ENCODE measurements at regions not wholly inside any gene's neighbourhood (a gene's known extent, or its start where the extent isn't known, plus 50 kb on each side); places are given as distances from the start of the nearest gene placed in this dataset.
A peak's percentile ranks its signal among the peaks of the same experiment; 100 is the strongest.

DNA sequence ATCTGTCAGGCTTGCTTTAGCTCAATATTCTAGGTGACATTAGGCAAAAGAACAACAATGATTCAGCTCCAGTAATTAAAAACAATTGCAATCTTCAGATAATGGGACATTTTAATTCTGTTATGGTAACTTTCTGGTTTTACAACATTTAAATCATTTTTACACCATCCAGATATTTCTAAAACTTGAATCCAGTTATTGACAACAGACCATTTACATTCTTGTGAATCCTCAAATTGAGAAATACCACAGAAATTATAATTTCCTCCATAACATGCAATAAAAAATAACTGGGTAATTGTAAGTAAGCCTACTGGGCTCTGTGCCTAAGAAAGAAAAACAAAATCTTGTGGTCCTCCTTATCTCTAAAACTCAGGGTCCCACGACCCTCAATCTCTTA, 195.0 kb upstream of the S100G start:
- no peak for DNase-seq

DNA sequence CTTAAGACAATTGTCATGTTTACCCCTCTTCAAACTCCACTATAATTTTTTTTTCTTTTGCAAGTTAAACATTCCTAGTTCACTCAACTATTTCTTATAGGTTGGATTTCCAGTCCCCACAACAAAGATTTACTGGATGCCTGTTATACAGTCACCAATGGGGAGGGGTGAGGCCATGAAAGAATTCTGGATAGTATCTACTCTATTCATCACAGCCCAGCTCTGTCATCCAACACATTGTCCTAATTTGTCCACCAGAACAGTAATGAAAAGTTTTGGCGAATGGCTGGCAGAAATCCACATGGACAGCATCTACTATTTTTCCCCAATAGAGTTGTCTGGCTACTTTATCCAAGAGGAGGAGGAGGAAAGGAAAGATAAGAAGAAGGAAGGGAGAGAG, 192.7 kb upstream of the S100G start:
- DNase-seq: no peak

DNA sequence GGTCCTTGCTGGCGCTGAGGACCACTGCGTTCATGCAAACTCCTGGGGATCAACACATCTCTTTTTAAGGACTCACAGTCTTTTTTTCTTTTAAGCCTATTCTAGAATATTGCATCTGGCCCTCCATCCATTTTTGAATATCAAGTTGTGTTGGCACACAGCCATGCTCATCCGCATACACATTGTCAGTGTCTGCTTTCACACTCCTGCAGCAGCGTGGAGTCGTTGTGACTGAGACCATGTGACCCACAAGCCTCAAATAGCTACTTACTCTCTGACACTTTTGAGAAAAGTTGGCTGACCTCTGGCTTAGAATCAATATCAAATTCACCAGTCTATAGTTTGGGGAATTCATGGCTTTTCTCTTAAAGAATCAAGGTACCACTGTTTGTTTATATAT, 191.8 kb upstream of the S100G start:
- no peak for DNase-seq

DNA sequence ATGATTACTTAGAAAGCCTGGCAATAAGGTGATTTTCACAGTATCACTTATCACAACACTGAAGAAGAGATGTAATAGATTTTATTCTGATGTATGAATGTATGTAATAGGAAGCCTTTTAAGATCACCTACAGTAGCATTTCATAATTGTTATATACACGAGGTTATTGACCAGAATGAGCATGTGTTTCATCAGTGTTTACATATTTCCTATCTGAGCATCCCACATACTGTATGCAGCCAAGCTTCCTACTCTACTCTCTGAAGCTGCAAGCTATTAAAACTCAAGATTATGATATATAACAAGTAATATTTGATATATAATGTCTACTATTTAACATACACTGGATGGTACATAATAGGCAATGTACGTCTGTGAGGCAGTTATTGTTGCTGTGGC, 190.9 kb upstream of the S100G start:
- no peak for DNase-seq

DNA sequence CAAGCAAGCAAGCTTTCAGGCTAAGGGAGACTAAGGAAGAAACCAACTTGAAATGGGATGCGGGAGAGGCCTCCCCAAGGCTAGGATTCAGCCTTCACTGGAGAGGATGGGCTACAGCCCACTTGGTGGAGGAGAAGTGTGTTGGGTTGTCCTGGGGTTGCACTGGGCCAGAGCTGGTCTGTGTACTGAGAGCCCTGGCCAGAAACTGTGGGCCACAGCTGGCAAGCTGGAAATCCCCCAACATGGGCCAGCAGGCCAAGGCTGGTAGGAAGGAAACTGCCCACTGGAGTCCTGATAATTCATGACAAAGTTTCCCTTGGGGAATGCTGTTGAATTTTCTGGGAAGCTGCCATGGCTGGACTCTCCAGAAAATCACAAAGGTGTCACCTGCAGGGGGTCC, 188.0 kb upstream of the S100G start:
- no peak for DNase-seq

DNA sequence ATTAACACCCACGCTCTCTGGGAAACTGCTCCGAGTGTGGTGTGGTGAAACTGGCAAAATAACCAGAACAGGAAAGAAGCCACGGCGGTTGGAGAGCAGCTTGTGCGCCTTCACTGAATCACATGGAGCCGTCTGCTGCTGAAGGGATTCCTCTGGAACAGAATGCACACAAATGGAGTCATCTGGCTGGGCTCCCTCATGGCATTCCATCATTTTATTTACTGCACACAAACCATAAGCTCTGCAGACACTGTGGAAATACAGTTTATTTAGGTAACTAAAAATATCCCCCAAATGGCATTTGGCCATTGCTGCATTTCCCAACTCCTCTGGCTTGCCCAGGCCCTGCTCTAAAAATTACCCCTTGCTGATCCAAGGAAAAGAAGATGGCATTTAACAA, 187.0 kb upstream of the S100G start:
- no peak for DNase-seq

DNA sequence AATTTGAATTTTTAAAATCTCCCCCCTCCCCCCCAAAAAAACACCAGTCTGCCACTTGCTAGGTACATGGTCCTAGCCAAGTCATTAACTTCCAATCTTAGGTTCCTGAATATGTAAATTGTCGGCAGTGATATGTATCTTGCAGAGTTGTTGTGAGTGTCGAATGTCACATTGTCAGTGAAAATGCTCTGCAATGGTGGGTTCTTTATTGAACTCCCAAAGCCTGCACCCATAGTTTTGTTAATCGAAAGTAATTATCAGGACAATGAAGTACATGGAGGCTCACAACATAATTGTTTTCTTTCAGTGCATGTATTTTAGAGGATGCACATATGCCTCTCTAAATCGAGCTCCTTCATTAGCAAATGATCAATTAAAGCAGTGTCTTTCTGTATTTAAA, 185.6 kb upstream of the S100G start:
- no peak for DNase-seq

DNA sequence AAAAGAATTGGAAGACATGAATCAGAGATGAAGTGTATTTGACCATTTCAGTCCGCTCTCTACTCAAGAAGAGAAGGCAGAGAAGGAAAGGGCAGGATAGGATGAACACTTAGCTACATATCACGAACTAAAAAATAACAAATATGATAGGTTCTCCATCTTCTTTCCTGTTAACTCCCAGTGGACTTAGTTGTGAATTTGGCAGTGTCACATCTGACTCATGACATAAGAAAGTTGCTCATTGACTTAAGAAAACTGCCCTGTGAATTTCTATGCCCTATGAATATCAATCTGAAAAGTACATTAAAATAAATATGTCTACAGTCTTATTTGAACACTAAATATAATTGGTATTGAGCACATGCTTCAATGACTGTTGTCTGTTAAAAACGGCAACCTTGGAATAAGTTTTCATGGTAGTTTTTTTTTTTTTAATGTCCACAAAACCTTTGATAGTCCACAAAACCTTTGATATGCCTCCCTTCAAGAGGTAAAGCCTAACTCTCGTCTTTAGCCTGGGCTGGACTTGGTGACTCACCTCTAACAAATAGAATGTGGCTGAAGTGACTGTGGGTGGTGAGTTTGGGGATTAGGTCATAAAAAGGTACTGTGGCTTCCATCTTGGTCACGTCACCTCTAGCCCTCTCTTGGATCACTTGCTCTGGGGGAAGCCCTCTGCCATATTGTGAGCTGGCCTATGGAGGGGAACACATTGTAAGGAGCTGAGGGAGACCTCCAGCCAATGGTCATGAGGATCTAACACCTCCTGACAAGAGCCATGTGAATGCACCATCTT, 184.7 kb upstream of the S100G start:
- DNase-seq: no peak

DNA sequence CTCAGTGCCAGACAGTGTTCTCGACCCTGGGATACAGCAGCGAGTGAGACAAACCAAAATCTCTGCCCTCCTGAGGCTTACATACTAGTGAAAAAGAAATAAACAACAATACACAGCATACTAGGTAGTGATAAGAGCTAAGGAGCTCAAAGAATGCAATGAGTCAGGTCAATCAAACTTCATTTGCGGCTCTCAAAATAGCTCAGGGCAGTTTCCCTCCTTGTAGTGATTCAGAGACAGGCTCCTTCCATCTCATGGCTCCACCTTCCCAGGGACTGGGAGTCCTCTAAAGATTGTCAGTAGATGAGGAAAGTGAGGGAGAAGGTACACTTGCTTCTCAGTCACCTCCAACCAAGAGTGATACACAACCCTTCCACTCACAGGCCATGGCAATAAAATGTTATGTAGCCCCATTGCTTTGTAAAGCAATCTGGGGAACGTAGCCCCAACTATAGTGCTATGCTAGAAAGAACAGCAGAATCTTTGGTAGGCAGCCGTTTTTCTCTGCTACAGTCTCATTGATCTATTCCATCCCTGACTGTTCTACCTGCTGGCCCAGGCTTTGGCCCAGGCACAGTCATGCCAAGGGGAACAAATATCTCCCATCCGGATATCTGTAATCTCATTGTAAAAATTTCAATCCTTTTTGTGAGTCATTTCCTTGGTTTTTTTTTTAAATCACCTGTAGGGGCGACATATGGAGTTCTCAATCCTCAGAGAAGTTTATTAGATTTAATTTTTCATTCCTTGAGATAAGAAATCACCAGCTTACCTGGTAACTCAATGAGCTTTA, 183.1 kb upstream of the S100G start:
- no peak for DNase-seq

DNA sequence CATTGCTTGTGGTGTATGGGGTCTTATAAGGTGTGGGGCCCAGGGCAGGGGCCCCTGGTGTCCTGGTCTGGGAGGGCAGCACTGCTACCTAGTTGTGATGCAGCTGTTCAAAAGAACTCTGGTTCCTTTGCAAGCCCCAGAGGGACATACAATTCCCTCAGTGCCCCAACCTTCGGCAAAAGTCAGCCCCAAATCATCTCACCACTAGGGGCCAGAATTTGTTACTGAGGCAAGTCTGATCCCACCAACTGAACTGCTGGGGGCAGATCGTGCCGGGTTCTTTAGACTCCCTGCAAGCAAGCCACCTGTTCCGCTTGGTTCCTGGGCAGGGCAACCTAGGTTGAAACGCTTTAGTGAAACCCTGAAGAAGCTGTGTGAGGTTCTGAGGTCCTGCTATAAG, 180.1 kb upstream of the S100G start:
- no peak for DNase-seq

DNA sequence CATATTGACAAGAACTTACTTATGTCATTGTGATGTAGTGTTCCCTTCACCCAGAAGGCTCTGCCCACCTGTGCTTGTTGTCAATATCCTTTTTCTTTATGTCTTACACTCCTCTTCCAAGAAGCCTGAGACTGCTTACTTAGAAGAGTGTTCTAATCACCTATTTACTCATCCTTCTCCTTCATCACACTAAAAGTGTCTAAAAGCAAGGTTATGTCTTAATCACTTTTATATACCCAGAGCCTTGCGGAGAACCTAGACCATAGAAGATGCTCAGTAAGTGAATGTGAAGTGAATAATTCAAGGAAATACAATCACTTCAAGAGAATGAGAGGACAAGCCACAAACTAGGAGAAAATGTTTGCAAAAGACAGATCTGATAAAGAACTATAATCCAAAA, 177.6 kb upstream of the S100G start:
- DNase-seq: no peak

DNA sequence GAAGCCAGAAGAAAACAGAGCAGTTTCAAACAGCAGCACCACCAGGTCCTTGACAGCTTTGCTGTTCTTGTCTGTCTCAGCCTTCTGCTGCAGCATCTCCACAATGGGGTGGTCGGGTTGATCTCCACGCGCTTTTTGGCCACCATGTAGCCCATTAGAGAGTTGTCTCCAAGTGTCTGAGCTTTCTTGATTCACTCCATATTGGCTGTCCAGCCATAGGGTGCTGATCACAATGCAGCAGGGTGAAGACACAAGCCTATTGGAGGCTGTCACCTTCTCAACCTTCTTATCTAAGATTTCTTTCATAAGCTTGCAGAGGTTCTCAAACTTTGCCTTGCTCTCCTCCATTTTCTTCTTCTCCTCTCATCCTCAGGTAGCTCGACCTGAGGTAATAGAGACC, 175.4 kb upstream of the S100G start:
- no peak for DNase-seq

DNA sequence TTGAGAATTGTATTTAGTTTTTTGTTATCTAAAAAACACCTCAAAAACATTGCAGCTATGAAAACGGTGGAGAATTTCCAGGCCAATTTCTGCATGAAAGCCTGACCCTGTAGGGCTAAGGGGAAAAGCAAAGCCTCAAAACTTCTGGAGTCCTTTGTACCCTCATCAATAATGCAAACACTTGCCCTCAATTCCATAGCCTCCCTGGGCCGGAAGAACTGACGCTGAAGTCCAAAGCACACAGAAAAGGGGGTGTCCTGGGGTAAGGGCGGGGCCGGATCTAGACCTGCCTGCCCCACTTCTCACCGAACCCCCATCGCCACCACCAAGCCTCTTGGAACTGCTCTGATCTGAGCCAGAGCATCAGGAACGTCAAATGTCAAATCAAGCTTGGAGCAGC, 173.9 kb upstream of the S100G start:
- DNase-seq: no peak

DNA sequence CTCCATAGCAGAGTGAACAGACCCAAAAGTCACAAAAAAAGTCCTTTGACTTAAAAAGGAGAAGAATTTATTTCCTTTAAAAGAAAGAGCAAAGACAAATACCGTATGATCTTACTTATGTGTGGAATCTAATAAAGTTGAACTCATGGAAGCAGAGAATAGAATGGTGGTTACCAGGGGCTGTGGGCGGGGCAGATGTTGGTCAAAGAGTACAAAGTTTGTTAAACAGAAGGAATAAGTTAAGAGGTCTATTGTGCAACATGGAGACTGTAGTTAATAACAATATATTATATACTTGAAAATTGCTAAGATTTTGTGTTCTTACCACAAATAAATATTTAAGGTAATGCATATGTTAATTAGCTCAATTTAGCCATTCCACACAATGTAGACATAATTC, 173.3 kb upstream of the S100G start:
- DNase-seq: no peak

DNA sequence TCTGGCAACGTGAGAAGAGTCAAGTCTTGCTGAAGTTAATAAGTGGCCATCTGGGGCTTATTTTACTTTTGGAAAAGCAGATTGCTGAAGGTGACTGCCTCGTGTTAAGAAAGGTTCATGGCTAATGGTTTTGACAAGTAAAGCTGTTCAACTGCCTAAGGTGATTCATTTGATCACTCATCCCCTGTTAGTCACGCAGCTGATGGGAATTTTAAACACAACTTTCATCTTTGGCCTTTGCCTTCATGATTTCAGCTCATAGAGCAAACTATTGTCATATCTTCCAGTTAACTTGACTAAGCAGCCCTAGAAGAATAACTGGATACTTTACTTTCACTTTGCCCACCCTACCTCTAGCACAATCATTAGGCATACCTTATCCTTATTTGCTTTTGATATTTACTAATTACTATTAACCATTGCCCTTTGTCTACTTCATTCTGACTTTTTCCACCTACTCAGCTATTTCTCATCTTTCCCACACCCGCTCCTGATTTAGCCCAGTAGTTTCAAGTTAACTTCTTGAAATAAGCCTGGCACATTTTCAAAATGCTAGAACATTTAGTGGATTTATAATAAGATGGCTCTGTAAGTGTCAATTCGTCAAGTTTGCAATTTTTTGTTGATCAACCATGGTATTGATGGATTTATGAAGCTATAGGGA, 170.6 kb upstream of the S100G start:
- no peak for DNase-seq

DNA sequence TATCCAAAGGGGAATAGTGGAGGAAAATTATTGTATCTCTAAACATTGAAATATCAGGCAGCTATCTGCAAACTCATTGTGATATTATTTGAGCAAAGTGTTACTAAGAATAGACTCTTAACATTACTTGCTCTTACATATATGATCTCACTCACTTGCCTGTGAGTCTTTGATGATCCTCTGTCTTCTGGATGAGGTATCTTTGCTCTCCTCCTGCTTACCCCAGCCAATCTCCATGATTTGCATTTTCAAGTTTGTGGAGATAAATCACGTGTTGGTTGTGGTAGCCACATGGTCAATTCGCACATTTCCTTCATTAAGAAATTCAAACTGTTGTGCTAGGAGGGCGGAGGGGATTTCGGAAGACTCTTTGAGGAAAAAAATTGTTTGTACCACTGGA, 169.9 kb upstream of the S100G start:
- no peak for DNase-seq

DNA sequence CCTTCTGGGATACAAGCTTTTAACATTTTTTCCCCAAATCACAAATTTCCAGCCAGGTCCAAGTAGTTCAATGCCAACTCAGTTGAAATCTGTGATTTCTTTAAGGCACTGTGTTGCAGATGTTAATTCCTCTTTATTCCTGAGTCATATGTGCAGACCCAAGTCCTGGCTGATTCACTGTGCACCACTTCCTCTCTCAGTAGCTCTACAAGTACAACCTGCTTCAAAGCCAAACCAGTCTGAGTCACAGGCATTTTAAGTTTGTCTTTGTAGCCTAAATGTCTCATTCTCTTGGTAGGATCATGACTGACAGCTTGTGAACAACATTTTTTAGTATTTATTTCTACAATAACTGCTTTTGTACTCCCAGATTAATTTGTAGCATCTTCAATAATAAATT, 165.6 kb upstream of the S100G start:
- DNase-seq: no peak

DNA sequence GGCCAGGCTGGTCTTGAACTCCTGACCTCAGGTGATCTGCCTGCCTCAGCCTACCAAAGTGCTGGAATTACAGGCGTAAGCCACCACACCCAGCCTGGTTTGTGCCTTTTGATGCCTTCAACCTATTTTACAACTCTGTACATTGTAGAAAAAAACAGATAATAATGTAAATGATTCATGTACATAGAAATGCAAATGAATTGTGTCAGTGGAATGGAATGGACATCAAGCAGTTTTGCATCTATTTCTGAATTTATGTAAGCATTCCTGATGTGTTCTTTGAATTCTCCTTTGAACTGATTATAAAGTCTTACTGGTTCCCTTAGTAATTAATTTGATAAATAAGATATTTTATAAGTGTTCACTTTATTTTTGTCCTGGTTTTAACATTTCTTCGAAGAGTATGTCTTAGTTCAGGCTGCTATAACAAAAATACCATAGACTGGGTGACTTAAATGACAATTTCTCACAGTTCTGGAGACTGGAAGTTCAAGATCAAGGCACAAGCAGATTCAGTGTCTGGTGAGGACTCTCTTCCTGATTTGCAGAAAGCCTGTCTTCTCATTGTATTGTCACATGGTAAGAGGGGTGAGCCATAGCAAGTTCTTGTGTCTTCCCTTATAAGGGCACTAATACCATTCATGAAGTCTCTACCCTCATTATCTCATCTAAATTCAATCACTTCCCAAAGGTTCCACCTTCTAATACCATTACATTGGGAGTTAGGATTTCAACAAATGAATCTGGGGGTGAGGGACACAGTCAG, 162.2 kb upstream of the S100G start:
- DNase-seq: no peak

DNA sequence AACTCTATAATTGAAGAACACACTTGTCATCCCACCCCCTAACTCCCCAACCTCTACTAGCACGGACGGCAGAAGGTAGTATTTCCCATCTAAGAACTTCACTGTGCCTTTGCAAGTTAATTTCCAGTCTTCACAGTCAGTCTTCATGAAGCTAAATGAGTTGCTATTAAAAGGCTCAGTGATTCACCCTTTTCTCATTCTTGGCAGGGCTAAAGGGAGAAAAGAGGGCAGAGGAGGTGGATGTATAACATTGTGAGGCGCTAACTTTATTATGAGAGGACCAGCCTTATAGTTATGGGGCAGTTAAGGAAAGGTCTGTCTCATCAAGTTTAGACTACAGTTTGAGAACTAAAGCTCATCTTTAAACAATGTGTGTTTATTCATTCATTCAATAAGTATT, 161.0 kb upstream of the S100G start:
- DNase-seq: no peak

DNA sequence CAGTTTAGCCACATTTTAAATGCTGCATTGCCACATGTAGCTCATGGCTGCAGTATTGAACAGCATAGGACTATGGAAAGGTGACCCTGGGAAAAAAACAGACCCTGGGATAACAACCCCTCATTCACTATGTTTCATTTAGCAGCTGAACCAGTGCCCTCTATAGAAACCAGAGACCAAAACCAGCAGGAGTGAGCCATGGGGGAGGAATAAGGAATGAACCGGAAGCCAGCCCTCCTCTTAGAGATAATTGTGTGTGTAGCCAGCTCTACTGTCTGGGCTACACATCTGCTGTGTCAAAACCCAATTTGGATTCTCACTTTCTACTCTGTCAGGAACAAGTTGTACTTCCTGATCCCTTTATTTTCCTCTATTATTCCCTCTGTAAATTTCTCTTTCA, 158.5 kb upstream of the S100G start:
- peak; percentile 13 for DNase-seq

DNA sequence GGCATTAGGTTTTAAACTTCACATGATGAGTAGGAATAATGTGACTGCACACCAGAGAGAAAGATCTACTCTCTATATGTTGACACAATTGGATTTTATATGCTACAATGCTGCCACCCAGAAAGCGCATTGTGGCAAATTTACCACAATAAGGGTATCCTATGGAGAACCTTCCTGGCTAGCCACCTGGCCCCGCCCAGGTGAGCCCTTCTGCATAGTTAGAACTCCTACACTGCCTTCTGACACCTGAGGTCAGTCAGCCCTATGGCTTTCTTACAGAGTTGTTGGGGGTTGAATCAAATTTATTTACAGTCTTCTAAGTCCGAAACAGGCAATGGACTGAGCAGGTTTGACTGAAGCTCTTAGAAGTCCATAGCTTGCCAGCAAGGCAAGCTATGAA, 153.8 kb upstream of the S100G start:
- no peak for DNase-seq

DNA sequence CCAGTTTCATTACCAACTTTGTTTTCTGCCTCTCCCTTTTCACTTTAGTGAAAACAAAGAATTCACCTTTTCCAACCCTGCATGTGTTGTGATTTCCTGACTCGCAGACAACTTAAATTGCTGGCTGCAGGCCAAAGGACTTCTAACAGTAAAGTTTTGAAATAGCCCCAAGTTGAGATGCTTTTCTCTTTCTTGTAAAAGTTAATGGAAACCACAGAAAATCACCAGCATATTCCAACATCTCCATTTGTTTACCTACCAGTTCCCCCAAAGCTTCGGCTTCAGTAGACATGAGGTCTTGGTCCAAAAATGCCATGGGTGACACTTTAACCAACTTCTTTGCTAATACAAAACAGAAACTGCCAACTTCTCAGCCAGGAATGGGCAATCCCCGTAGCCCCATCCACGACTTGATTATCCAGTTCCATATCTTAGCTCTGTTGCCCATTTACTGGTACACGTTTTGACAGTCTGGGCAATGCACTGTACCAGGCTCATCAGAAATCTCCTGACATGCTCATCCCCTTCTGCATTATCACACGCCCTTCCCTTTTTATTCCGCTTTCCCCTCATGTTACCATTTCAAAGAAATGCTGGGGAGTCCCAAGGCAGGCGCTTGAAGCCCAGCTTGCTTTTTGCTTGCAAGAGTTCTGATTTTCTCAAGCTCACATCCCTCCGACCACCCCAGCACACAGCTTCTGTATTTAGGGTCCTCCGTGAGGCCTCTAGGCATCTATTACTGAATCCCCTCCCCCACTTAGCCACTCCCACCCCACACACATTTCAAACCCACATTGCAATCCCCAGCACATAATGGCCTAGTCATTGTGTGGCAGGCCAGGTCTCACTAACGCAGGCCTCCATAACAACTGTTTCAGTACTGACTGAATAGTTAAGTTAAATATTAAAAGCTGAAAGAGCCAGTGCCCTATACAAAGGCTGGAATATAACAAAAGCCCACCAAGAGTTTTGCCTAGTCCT, 137.9 kb upstream of the S100G start:
- no peak for DNase-seq
